Endothelial cell of umbilical vein (primary cell): ENCODE measurements at regions not wholly inside any gene's neighbourhood (a gene's known extent, or its start where the extent isn't known, plus 50 kb on each side); places are given as distances from the start of the nearest gene placed in this dataset.

ENCODE experiments used
- BruUV-seq: library from RNA; stranded (reverse); fragments of 400-500 nt; replicated peaks from 2 replicates; lab custom pipeline; 2021; lab: Mats Ljungman, UMichigan
- CTCF ChIA-PET: fragments of 300-600, 350-600 bp; sonication (Branson Sonifier 250); formaldehyde crosslinking; loops from one replicate; lab custom pipeline; 2021; ENCODE audit warnings: antibody characterized with exemption, inconsistent platforms; lab: Charles Lee
- POLR2A ChIA-PET: fragments of 300-600, 350-600 bp; sonication (Branson Sonifier 250); formaldehyde crosslinking; loops from one replicate; lab custom pipeline; 2021; ENCODE audit warnings: antibody characterized with exemption, inconsistent platforms; lab: Charles Lee
- DNase-seq: peaks from one replicate; pipeline ENCODE4 v3.0.0-alpha.2; 2011; ENCODE audit warnings: low read depth, low spot score
- FAIRE-seq: peaks from 2 replicates; lab custom pipeline; 2011; peaks lifted over from hg19 to GRCh38; lab: Jason Lieb, UNC
- H2AFZ ChIP-seq: 2 replicates; pipeline ENCODE4 v1.6.0; 2012; ENCODE audit warnings: low read depth, low read length, control low read depth, inconsistent platforms
- H3K27ac ChIP-seq: 2 replicates; pipeline ENCODE4 v1.5.1; 2011; ENCODE audit warnings: low read depth, mild to moderate bottlenecking, control low read depth, low read length, moderate library complexity; ENCODE audit not compliant: insufficient read depth
- H3K27me3 ChIP-seq, 2 experiments: 2 replicates each; pipeline versions ENCODE4 v1.6.0 to v1.6.1; 2011; ENCODE audit warnings: low read length in 2 of 2, mixed read lengths in 1 of 2; ENCODE audit not compliant: control insufficient read depth in 2 of 2, insufficient read depth in 2 of 2
- H3K36me3 ChIP-seq, 2 experiments: 2 replicates in 1 of 2; 3 replicates in 1 of 2; pipeline ENCODE4 v1.5.1; 2011; ENCODE audit warnings: low read length in 2 of 2, mild to moderate bottlenecking in 1 of 2, moderate library complexity in 1 of 2; ENCODE audit not compliant: control insufficient read depth in 2 of 2, insufficient read depth in 2 of 2; ENCODE audit errors: extremely low read depth in 1 of 2
- H3K4me1 ChIP-seq: 3 replicates; pipeline ENCODE4 v1.5.1; 2011; ENCODE audit warnings: mild to moderate bottlenecking, low read length; ENCODE audit not compliant: control insufficient read depth, insufficient read depth; ENCODE audit errors: extremely low read depth
- H3K4me2 ChIP-seq: 2 replicates; pipeline ENCODE4 v1.6.1; 2011; ENCODE audit warnings: low read length, control low read depth, mixed read lengths; ENCODE audit not compliant: insufficient read depth
- H3K4me3 ChIP-seq, 3 experiments: fragments of 200-600 bp in 1 of 3; sonication (generic), shearing (Covaris generic) in 1 of 3; replicated peaks in 1 of 3; 2 replicates each; pipeline ENCODE4 v1.5.1; 2011 to 2016; ENCODE audit warnings: control low read depth in 3 of 3, low read length in 3 of 3, mild to moderate bottlenecking in 2 of 3, inconsistent platforms in 1 of 3, low read depth in 1 of 3, moderate library complexity in 1 of 3; ENCODE audit not compliant: insufficient read depth in 1 of 3
- H3K79me2 ChIP-seq: 2 replicates; pipeline ENCODE4 v1.6.0; 2012; ENCODE audit warnings: low read length, inconsistent platforms; ENCODE audit not compliant: control insufficient read depth, insufficient read depth
- H3K9ac ChIP-seq: replicated peaks from 2 replicates; pipeline ENCODE3; 2011; ENCODE audit warnings: low read length, control low read depth; ENCODE audit not compliant: insufficient read depth; ENCODE audit errors: extremely low read depth
- H3K9me1 ChIP-seq: replicated peaks from 3 replicates; pipeline ENCODE4 v1.6.0; 2011; ENCODE audit warnings: mild to moderate bottlenecking, low read length; ENCODE audit not compliant: control insufficient read depth, insufficient read depth; ENCODE audit errors: extremely low read depth
- H3K9me3 ChIP-seq: replicated peaks from 2 replicates; pipeline ENCODE4 v1.5.1; 2012; ENCODE audit warnings: low read length, inconsistent platforms; ENCODE audit not compliant: control insufficient read depth, insufficient read depth
- H4K20me1 ChIP-seq: replicated peaks from 2 replicates; pipeline ENCODE3; 2011; ENCODE audit warnings: mild to moderate bottlenecking, low read length; ENCODE audit not compliant: control insufficient read depth, insufficient read depth; ENCODE audit errors: extremely low read depth
- EZH2 ChIP-seq: IDR thresholded peaks from 2 replicates; pipeline ENCODE4 v1.6.1; 2012; ENCODE audit warnings: borderline replicate concordance, low read depth, mild to moderate bottlenecking, moderate library complexity, low read length, inconsistent platforms; ENCODE audit not compliant: severe bottlenecking
- FOS ChIP-seq: IDR thresholded peaks from 2 replicates; pipeline ENCODE4 v1.6.1; 2011; ENCODE audit warnings: mild to moderate bottlenecking, low read length, moderate library complexity, borderline replicate concordance; ENCODE audit not compliant: insufficient read depth
- GATA2 ChIP-seq: IDR thresholded peaks from 2 replicates; pipeline ENCODE4 v1.7.0; 2011; ENCODE audit warnings: low read depth, mild to moderate bottlenecking, moderate library complexity, mixed read lengths, low read length; ENCODE audit not compliant: insufficient read length, insufficient read depth
- JUN ChIP-seq: IDR thresholded peaks from 2 replicates; pipeline ENCODE4 v1.6.1; 2011; ENCODE audit warnings: borderline replicate concordance, low read depth; ENCODE audit not compliant: insufficient read length, insufficient read depth
- MYC ChIP-seq: IDR thresholded peaks from one replicate; pipeline ENCODE4 v1.6.1; 2011; ENCODE audit warnings: mild to moderate bottlenecking, low read depth, low read length
- POLR2A ChIP-seq: IDR thresholded peaks from 2 replicates; pipeline ENCODE4 v1.6.1; 2012; ENCODE audit warnings: low read depth, mild to moderate bottlenecking, control low read depth, low read length
- POLR2AphosphoS5 ChIP-seq: IDR thresholded peaks from 2 replicates; pipeline ENCODE4 v1.6.1; 2012; ENCODE audit warnings: low read depth, mild to moderate bottlenecking, control low read depth, low read length, moderate library complexity; ENCODE audit not compliant: insufficient read depth
- dilution Hi-C: fragments of 300-500 bp; cut with MboI; formaldehyde crosslinking; loops from one replicate; pipeline ENCODE4 v1.15.0; 2019; ENCODE audit warnings: low sequenced_read_pairs; ENCODE audit not compliant: extremely low pct_ligation_motif_present
- intact Hi-C: fragments of 100-400 bp; cut with micrococcal nuclease; formaldehyde crosslinking; loops from one replicate; pipeline ENCODE4 v1.10.0; 2022
- TF ChIP-seq, protein P1 (sequence below), 2 donors: IDR thresholded peaks; 1 replicate in 1 of 2; 2 replicates in 1 of 2; pipeline ENCODE4 v1.5.1; 2011; ENCODE audit warnings: low read length in 2 of 2, mild to moderate bottlenecking in 2 of 2, moderate library complexity in 2 of 2, control low read depth in 1 of 2, inconsistent platforms in 1 of 2, low read depth in 1 of 2; ENCODE audit not compliant: insufficient read depth in 1 of 2; ENCODE audit errors: extremely low read depth in 1 of 2
- TF ChIP-seq, protein P2 (sequence below): IDR thresholded peaks from 2 replicates; pipeline ENCODE4 v1.6.1; 2011; ENCODE audit not compliant: insufficient read depth, insufficient read length

DNA sequence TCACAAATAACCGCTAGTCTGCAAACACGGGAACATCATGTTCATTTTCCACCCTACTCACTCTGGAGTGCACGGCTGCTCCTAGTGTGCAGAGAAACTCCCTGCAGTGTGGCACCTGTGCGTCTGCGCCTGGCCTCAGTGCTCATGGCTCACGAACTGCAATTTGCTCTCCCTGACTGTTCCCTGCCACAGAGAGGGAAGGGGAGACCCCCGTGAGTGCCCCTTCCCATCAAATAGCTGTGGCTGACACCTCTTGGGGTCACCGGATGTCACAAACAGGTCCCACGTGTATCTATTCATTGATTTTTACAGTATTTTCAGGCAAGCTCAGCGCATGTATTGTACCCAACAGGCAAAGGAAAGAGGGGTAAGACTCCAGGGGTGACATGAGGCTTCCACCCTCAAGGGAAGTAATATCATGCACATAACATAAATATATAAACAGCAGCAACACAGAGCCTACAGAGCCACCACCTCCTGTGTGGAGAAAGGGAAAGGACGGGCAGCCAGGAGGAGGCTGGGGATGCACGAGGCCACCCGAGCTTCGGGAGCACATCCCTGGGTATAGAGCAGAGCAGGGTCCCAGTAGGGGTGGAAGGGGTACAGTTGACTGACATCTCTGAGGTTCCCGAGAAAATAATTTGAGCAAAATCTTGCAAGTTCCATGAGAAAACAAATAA, 140.3 kb upstream of the SOX1 start:
- H3K4me2 ChIP-seq: no peak overlapping the region
- no peak for TF ChIP-seq GATA2
- no peak for TF ChIP-seq POLR2A
- TF ChIP-seq POLR2AphosphoS5: no peak
- TF ChIP-seq, protein P1, sequence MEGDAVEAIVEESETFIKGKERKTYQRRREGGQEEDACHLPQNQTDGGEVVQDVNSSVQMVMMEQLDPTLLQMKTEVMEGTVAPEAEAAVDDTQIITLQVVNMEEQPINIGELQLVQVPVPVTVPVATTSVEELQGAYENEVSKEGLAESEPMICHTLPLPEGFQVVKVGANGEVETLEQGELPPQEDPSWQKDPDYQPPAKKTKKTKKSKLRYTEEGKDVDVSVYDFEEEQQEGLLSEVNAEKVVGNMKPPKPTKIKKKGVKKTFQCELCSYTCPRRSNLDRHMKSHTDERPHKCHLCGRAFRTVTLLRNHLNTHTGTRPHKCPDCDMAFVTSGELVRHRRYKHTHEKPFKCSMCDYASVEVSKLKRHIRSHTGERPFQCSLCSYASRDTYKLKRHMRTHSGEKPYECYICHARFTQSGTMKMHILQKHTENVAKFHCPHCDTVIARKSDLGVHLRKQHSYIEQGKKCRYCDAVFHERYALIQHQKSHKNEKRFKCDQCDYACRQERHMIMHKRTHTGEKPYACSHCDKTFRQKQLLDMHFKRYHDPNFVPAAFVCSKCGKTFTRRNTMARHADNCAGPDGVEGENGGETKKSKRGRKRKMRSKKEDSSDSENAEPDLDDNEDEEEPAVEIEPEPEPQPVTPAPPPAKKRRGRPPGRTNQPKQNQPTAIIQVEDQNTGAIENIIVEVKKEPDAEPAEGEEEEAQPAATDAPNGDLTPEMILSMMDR (IDR thresholded peaks at IDR 0.05; ENCODE audit: extremely low read depth in 1 of 2, insufficient read depth in 1 of 2, low read depth in 1 of 2, low read length in 2 of 2): no peak
- no peak for TF ChIP-seq JUN
- no peak for TF ChIP-seq MYC
- no peak for TF ChIP-seq FOS
- TF ChIP-seq, protein P2, sequence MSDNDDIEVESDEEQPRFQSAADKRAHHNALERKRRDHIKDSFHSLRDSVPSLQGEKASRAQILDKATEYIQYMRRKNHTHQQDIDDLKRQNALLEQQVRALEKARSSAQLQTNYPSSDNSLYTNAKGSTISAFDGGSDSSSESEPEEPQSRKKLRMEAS: no peak
- TF ChIP-seq EZH2: no peak
- BruUV-seq: no TSS peak
- no peaks in the 10 kb centered on the region for H4K20me1 ChIP-seq
- no peaks in the 10 kb centered on the region for H3K27me3 ChIP-seq
- H3K4me3 ChIP-seq: no peak overlapping the region
- FAIRE-seq (no peak), DNase-seq (no peak)
- intact Hi-C loops (loop anchor here (10.0 kb wide), 1 partner anchor 312 kb away; no protein-coding TSS in a partner anchor), dilution Hi-C loops (no loop called here)
- no peaks in the 10 kb centered on the region for H3K9me1 ChIP-seq
- no peaks in the 10 kb centered on the region for H3K79me2 ChIP-seq
- H3K27ac ChIP-seq: no peak overlapping the region
- ChIA-PET POLR2A (no interaction called here), CTCF (no interaction called here)
- H3K9ac ChIP-seq: no peak overlapping the region
- no peak overlapping the region for H2AFZ ChIP-seq
- H3K4me1 ChIP-seq: no peaks in the 10 kb centered on the region
- no peaks in the 10 kb centered on the region for H3K36me3 ChIP-seq
- H3K9me3 ChIP-seq: peaks cover 4% of the 10 kb centered on the region
